PFSK-1 (cell line): ENCODE measurements at regions not wholly inside any gene's neighbourhood (a gene's known extent, or its start where the extent isn't known, plus 50 kb on each side); places are given as distances from the start of the nearest gene placed in this dataset.

Source experiments
- FOXP2 ChIP-seq: optimal IDR thresholded peaks from 2 replicates; pipeline ENCODE3; 2011; ENCODE audit warnings: borderline replicate concordance, control low read depth, inconsistent platforms; ENCODE audit not compliant: insufficient read depth; ENCODE audit errors: extremely low read length, extremely low read depth
- POLR2AphosphoS5 ChIP-seq: IDR thresholded peaks from 2 replicates; pipeline ENCODE4 v1.6.1; 2012; ENCODE audit warnings: low read depth, mild to moderate bottlenecking, control low read depth, low read length, moderate library complexity
- SIN3A ChIP-seq: IDR thresholded peaks from 2 replicates; pipeline ENCODE4 v1.6.1; 2012; ENCODE audit warnings: mild to moderate bottlenecking, low read length, moderate library complexity, borderline replicate concordance; ENCODE audit not compliant: insufficient read depth
- TAF1 ChIP-seq: IDR thresholded peaks from 2 replicates; pipeline ENCODE4 v1.6.1; 2012; ENCODE audit warnings: low read length, control low read depth, borderline replicate concordance; ENCODE audit not compliant: insufficient read depth
- TF ChIP-seq, protein P1 (sequence below), 2 experiments: IDR thresholded peaks; 2 replicates each; pipeline versions ENCODE4 v1.6.1 to v1.8.0; 2011 to 2012; ENCODE audit warnings: low read depth in 2 of 2, low read length in 2 of 2, control low read depth in 1 of 2, inconsistent platforms in 1 of 2, mild to moderate bottlenecking in 1 of 2, moderate library complexity in 1 of 2; ENCODE audit not compliant: insufficient read depth in 1 of 2

DNA sequence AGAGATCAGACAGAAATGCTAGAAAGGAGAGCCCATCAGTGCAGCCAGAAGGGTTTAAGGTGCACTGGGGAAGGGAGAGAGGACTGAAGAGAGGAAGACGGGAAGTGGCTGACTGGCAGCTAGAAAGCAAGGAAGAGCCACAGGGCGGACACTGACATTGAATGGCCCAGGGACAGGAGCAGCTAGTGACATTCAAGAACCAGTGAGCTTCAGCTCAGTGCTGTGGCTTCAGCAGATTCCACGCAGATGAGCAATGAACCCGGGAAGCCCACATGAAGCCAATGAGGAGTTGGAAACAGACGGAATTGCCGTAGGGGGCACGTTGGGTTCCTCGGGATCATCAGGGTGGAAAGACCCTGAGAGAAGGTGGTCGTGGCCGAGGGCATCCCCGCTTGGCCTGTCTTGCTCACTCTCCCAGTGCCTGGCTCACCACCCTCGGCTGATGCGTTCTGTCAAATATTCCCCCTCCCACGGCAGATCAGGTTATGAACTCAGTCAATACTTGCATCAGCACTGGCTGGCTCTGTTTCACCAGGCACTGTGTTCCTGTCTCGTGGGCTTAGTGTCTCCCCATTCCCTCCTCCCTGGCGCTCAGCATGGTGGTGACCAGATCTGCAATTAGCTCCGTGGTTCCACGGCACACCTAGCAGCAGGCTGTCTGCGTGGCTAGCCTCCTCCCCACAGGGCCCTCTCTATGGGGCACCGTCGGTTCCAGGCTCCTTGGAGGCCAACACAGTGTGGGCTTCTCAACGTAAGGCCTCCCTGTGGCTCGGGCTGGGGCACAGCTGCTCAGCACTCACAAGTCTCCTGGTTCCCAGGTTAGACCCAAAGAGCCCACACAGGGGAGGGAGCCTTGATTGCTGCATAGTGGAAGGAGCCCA, 145.5 kb downstream of the TRIM29 start:
- TF ChIP-seq POLR2AphosphoS5 (no peak), SIN3A (no peak), FOXP2 (no peak), TAF1 (no peak)
- TF ChIP-seq, protein P1, sequence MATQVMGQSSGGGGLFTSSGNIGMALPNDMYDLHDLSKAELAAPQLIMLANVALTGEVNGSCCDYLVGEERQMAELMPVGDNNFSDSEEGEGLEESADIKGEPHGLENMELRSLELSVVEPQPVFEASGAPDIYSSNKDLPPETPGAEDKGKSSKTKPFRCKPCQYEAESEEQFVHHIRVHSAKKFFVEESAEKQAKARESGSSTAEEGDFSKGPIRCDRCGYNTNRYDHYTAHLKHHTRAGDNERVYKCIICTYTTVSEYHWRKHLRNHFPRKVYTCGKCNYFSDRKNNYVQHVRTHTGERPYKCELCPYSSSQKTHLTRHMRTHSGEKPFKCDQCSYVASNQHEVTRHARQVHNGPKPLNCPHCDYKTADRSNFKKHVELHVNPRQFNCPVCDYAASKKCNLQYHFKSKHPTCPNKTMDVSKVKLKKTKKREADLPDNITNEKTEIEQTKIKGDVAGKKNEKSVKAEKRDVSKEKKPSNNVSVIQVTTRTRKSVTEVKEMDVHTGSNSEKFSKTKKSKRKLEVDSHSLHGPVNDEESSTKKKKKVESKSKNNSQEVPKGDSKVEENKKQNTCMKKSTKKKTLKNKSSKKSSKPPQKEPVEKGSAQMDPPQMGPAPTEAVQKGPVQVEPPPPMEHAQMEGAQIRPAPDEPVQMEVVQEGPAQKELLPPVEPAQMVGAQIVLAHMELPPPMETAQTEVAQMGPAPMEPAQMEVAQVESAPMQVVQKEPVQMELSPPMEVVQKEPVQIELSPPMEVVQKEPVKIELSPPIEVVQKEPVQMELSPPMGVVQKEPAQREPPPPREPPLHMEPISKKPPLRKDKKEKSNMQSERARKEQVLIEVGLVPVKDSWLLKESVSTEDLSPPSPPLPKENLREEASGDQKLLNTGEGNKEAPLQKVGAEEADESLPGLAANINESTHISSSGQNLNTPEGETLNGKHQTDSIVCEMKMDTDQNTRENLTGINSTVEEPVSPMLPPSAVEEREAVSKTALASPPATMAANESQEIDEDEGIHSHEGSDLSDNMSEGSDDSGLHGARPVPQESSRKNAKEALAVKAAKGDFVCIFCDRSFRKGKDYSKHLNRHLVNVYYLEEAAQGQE (IDR thresholded peaks at IDR 0.05; ENCODE audit: insufficient read depth in 1 of 2, low read depth in 2 of 2, low read length in 2 of 2): no peak

DNA sequence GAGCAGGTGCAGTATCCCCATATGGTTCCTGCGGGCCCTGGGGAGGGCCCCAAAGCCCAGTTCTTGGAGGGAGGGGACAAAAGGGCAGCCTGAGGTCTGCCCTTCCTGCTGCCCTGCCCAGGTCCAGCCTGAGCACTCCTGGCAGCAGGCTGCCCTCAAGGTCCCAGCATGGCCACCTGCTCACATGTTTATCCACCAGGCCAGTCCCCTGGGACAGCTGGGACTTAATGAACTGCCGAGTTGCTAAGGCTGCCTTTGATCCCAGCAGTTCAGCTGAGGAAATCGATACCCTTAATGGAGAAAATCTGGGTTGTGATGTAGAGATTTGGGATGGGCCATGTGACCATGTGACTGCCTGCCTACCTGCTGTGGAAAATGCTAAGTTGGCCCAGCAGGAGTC, 146.2 kb downstream of the TRIM29 start:
- no peak for TF ChIP-seq TAF1
- no peak for TF ChIP-seq SIN3A
- TF ChIP-seq FOXP2: no peak
- no peak for TF ChIP-seq POLR2AphosphoS5
- TF ChIP-seq, protein P1 (IDR thresholded peaks at IDR 0.05; ENCODE audit: insufficient read depth in 1 of 2, low read depth in 2 of 2, low read length in 2 of 2): no peak

DNA sequence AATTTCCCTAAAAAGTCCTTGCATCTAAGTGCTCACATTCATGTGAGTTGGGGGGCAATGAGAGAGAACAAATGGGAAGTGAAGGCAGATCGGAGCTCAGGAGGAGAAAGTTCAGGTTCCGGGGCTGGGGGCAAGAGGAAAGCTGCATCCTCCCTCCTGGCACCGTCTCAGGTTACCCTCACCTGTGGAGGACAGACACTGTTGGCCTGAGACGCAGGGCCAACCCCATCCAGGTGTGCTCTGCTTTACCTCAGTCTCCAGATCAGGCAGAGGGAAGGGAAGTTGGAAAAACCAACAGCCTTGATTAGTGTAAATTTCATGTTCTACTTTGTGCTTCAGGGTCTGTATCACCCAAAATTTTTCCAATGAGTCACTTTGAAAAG, 146.9 kb downstream of the TRIM29 start:
- TF ChIP-seq FOXP2 (no peak), TAF1 (no peak), SIN3A (no peak), POLR2AphosphoS5 (no peak)
- TF ChIP-seq, protein P1 (IDR thresholded peaks at IDR 0.05; ENCODE audit: insufficient read depth in 1 of 2, low read depth in 2 of 2, low read length in 2 of 2): no peak

DNA sequence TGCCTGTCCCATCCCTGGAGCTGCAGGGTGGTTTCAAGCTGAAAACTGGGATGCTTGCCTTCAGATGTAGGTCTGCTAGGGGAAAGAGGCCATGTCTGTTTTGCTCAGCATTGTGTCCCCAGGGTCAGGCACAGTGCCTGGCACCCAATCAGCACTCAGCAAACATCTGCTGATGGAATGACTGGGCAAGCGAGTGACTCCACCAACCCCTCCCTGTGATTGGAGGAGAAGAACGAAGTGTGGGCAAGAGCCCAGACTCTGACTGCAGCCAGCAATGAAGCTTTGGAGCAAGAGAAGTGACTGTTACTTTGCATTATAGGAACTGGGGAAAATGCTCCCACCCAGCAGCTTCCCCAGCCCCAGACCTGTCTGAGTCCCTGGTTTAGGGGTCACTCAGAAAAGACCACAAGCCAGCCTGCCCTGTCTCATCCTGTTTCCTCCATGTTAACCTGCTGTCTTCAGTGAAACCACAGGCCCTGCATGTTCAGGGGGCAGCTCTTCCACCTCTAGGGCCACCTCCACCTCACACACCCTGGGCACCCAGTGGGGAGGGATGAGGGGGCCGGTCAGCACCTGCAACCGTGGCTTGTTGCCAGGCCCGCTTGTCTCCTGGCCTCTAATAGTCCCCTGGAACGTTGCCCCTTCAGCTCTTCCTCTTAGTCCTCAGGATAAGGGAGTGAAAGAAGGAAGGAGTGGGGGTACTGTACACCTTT, 147.4 kb downstream of the TRIM29 start:
- TF ChIP-seq POLR2AphosphoS5: no peak
- no peak for TF ChIP-seq FOXP2
- TF ChIP-seq, protein P1 (IDR thresholded peaks at IDR 0.05; ENCODE audit: insufficient read depth in 1 of 2, low read depth in 2 of 2, low read length in 2 of 2): no peak
- no peak for TF ChIP-seq SIN3A
- TF ChIP-seq TAF1: no peak
